ENCODE measurements at regions not wholly inside any gene's neighbourhood (a gene's known extent, or its start where the extent isn't known, plus 50 kb on each side); places are given as distances from the start of the nearest gene placed in this dataset.

- no peak for TF ChIP-seq CTCF (IDR thresholded peaks at IDR 0.05; ENCODE audit: insufficient read depth, low read length)
- DNase-seq (ENCODE audit: low read depth): no peak
- no peak overlapping the region for H3K4me3 ChIP-seq (ENCODE audit: low read depth, low read length)
These were observed 143.1 kb downstream of the TLE3 start for GRCh38 chr15:69954666-69955065.

- DNase-seq (ENCODE audit: low read depth): no peak
- no peak for TF ChIP-seq CTCF (IDR thresholded peaks at IDR 0.05; ENCODE audit: insufficient read depth, low read length)
- H3K4me3 ChIP-seq (ENCODE audit: low read depth, low read length): no peak overlapping the region
These were observed 142.3 kb downstream of the TLE3 start for GRCh38 chr15:69955240-69955894.

GRCh38 chr15:69956417-69956816 lies 141.3 kb downstream of the TLE3 start:
- H3K4me3 ChIP-seq (ENCODE audit: low read depth, low read length): no peak overlapping the region
- TF ChIP-seq CTCF (IDR thresholded peaks at IDR 0.05; ENCODE audit: insufficient read depth, low read length): no peak
- DNase-seq (ENCODE audit: low read depth): no peak

GRCh38 chr15:69957175-69957574 lies 140.5 kb downstream of the TLE3 start:
- no peak overlapping the region for H3K4me3 ChIP-seq (ENCODE audit: low read depth, low read length)
- TF ChIP-seq CTCF (IDR thresholded peaks at IDR 0.05; ENCODE audit: insufficient read depth, low read length): no peak
- DNase-seq (ENCODE audit: low read depth): no peak

GRCh38 chr15:69958496-69959084 lies 139.1 kb downstream of the TLE3 start:
- DNase-seq (ENCODE audit: low read depth): no peak
- TF ChIP-seq CTCF (IDR thresholded peaks at IDR 0.05; ENCODE audit: insufficient read depth, low read length): no peak

GRCh38 chr15:69962561-69962960 lies 135.2 kb downstream of the TLE3 start:
- no peak overlapping the region for H3K4me3 ChIP-seq (ENCODE audit: low read depth, low read length)
- no peak for DNase-seq (ENCODE audit: low read depth)
- TF ChIP-seq CTCF (IDR thresholded peaks at IDR 0.05; ENCODE audit: insufficient read depth, low read length): no peak

More at GRCh38 chr15:69958496-69959084, 139.1 kb downstream of the TLE3 start:
- no peak overlapping the region for H3K4me3 ChIP-seq (ENCODE audit: low read depth, low read length)
